ENCODE measurements at regions not wholly inside any gene's neighbourhood (a gene's known extent, or its start where the extent isn't known, plus 50 kb on each side); places are given as distances from the start of the nearest gene placed in this dataset.

DNA sequence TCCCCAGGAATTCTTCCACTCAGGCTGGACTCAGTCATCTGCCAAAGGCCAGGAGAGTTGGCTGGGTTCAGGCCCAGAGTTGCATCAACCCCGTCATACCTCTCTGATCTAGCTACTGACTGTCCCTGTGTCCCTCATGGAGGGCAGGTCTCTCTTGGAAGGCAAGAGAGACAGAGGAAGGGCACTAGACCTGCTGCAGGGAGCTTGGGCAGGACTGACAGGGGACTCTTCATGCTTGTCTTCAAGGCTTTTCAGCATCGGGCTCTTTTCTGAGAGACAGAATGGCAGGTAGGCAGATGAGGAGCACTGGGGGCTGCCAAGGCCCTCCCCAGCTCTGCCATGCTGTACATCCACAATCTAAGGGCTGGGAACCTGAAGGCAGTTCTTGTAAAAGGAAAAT is 140.1 kb upstream of the MRPS22 start:
- Histone ChIP-seq H2AFZ (ENCODE audit: low read length) (no peak overlapping the region), H3K4me2 (ENCODE audit: low read length) (no peak overlapping the region), H3K9ac (ENCODE audit: low read length) (no peak overlapping the region), H3K36me3 (ENCODE audit: insufficient read depth, low read length) (no peaks in the 10 kb centered on the region), H3K9me2 (ENCODE audit: low read depth, low read length) (no peaks in the 10 kb centered on the region), H3K4me3 (ENCODE audit: low read depth, low read length, poor library complexity, severe bottlenecking) (no peak overlapping the region), H3K27me3 (ENCODE audit: insufficient read depth, low read length) (no peaks in the 10 kb centered on the region), H3K9me3 (ENCODE audit: low read length) (no peaks in the 10 kb centered on the region), H4K20me1 (ENCODE audit: insufficient read depth, low read length) (no peaks in the 10 kb centered on the region), H3K79me2 (ENCODE audit: insufficient read depth, low read length) (no peaks in the 10 kb centered on the region), H3K27ac (ENCODE audit: low read depth, low read length, poor library complexity, severe bottlenecking) (no peak overlapping the region), H3K4me1 (ENCODE audit: insufficient read depth, low read length, severe bottlenecking) (no peaks in the 10 kb centered on the region), H3F3A (ENCODE audit: insufficient read depth, low read length) (no peaks in the 10 kb centered on the region)
- TF ChIP-seq EZH2 (IDR thresholded peaks at IDR 0.05; ENCODE audit: borderline replicate concordance, low read length): no peak
- TF ChIP-seq, protein P1, sequence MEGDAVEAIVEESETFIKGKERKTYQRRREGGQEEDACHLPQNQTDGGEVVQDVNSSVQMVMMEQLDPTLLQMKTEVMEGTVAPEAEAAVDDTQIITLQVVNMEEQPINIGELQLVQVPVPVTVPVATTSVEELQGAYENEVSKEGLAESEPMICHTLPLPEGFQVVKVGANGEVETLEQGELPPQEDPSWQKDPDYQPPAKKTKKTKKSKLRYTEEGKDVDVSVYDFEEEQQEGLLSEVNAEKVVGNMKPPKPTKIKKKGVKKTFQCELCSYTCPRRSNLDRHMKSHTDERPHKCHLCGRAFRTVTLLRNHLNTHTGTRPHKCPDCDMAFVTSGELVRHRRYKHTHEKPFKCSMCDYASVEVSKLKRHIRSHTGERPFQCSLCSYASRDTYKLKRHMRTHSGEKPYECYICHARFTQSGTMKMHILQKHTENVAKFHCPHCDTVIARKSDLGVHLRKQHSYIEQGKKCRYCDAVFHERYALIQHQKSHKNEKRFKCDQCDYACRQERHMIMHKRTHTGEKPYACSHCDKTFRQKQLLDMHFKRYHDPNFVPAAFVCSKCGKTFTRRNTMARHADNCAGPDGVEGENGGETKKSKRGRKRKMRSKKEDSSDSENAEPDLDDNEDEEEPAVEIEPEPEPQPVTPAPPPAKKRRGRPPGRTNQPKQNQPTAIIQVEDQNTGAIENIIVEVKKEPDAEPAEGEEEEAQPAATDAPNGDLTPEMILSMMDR (IDR thresholded peaks at IDR 0.05; ENCODE audit: low read length): no peak

DNA sequence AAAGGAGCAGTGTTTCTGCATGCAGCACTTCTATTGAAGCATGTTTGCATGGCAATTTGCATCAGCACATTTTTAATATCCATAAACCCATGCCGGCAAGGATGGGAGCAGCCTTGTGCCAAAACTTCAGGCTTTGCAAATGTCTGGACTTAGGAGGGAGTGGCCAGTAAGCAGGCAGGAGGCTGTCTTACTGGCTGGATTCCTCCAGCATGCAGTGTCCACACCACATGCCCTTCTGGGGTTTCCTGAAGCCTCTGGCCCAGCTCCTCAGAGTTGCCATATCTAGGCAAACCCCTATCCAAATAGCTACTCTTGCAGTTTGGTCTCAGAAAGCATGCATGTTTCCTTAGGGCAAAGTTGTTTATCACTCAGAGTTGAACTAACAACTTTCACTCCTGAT is 139.1 kb upstream of the MRPS22 start:
- Histone ChIP-seq H3K9me2 (ENCODE audit: low read depth, low read length) (no peaks in the 10 kb centered on the region), H3K27ac (ENCODE audit: low read depth, low read length, poor library complexity, severe bottlenecking) (no peak overlapping the region), H3K4me2 (ENCODE audit: low read length) (no peak overlapping the region), H3K36me3 (ENCODE audit: insufficient read depth, low read length) (no peaks in the 10 kb centered on the region), H4K20me1 (ENCODE audit: insufficient read depth, low read length) (no peaks in the 10 kb centered on the region), H3F3A (ENCODE audit: insufficient read depth, low read length) (no peaks in the 10 kb centered on the region), H3K4me1 (ENCODE audit: insufficient read depth, low read length, severe bottlenecking) (no peaks in the 10 kb centered on the region), H2AFZ (ENCODE audit: low read length) (no peak overlapping the region), H3K4me3 (ENCODE audit: low read depth, low read length, poor library complexity, severe bottlenecking) (no peak overlapping the region), H3K9ac (ENCODE audit: low read length) (no peak overlapping the region), H3K9me3 (ENCODE audit: low read length) (no peaks in the 10 kb centered on the region), H3K79me2 (ENCODE audit: insufficient read depth, low read length) (no peaks in the 10 kb centered on the region), H3K27me3 (ENCODE audit: insufficient read depth, low read length) (no peaks in the 10 kb centered on the region)
- TF ChIP-seq, protein P1 (IDR thresholded peaks at IDR 0.05; ENCODE audit: low read length): no peak
- TF ChIP-seq EZH2 (IDR thresholded peaks at IDR 0.05; ENCODE audit: borderline replicate concordance, low read length): no peak

GRCh38 chr3:139213936-139214335 is 129.9 kb upstream of the MRPS22 start:
- Histone ChIP-seq H3K4me2 (ENCODE audit: low read length) (no peak overlapping the region), H3K79me2 (ENCODE audit: insufficient read depth, low read length) (no peaks in the 10 kb centered on the region), H3K27ac (ENCODE audit: low read depth, low read length, poor library complexity, severe bottlenecking) (no peak overlapping the region), H3K36me3 (ENCODE audit: insufficient read depth, low read length) (no peaks in the 10 kb centered on the region), H3K4me1 (ENCODE audit: insufficient read depth, low read length, severe bottlenecking) (no peaks in the 10 kb centered on the region), H3K4me3 (ENCODE audit: low read depth, low read length, poor library complexity, severe bottlenecking) (no peak overlapping the region), H3K9me3 (ENCODE audit: low read length) (peaks cover 6% of the 10 kb centered on the region), H3K27me3 (ENCODE audit: insufficient read depth, low read length) (peaks cover 6% of the 10 kb centered on the region; the same call in 1 of the 2 replicates), H3K9me2 (ENCODE audit: low read depth, low read length) (no peaks in the 10 kb centered on the region), H4K20me1 (ENCODE audit: insufficient read depth, low read length) (no peaks in the 10 kb centered on the region), H3F3A (ENCODE audit: insufficient read depth, low read length) (no peaks in the 10 kb centered on the region), H2AFZ (ENCODE audit: low read length) (no peak overlapping the region), H3K9ac (ENCODE audit: low read length) (no peak overlapping the region)
- TF ChIP-seq, protein P1 (IDR thresholded peaks at IDR 0.05; ENCODE audit: low read length): no peak
- TF ChIP-seq EZH2 (IDR thresholded peaks at IDR 0.05; ENCODE audit: borderline replicate concordance, low read length): no peak
